IMR-90 (cell line): ENCODE measurements at regions not wholly inside any gene's neighbourhood (a gene's known extent, or its start where the extent isn't known, plus 50 kb on each side); places are given as distances from the start of the nearest gene placed in this dataset.

Source experiments
- ATAC-seq: fragments of 200-7000 bp; cut with Tn5 transposase; 2 replicates; pipeline ENCODE4 v1.9.1; 2020; ENCODE audit warnings: low read depth, mild to moderate bottlenecking, moderate library complexity
- BruUV-seq: library from RNA; stranded (reverse); fragments of 400-500 nt; replicated peaks from 2 replicates; lab custom pipeline; 2021; lab: Mats Ljungman, UMichigan
- CTCF ChIA-PET: fragments of 300-600 bp; formaldehyde crosslinking; extraction: SDS; loops from one replicate; lab custom pipeline; 2021; ENCODE audit warnings: antibody characterized with exemption; lab: Yijun Ruan, JAX
- POLR2A ChIA-PET: fragments of 300-600 bp; sonication (Branson Sonifier 250); formaldehyde crosslinking; loops from one replicate; lab custom pipeline; 2022; ENCODE audit warnings: antibody characterized with exemption; ENCODE audit not compliant: unreplicated experiment; lab: Charles Lee
- DNase-seq: peaks from one replicate; pipeline ENCODE4 v3.0.0; 2013
- H2AFZ ChIP-seq: replicated peaks from 2 replicates; pipeline ENCODE3; 2013; ENCODE audit warnings: low read length, mild to moderate bottlenecking; ENCODE audit not compliant: poor library complexity
- H2AK5ac ChIP-seq: 2 replicates; pipeline ENCODE4 v1.6.1; 2013; ENCODE audit warnings: low read depth, low read length, inconsistent platforms
- H2AK9ac ChIP-seq: replicated peaks from 2 replicates; pipeline ENCODE3; 2013; ENCODE audit warnings: mild to moderate bottlenecking, low read depth, low read length, moderate library complexity; ENCODE audit not compliant: poor library complexity
- H2BK120ac ChIP-seq: 2 replicates; pipeline ENCODE4 v1.6.1; 2013; ENCODE audit warnings: low read depth, low read length, inconsistent platforms
- H2BK15ac ChIP-seq: 3 replicates; pipeline ENCODE4 v1.6.1; 2013; ENCODE audit warnings: low read depth, low read length, inconsistent platforms
- H2BK20ac ChIP-seq: 2 replicates; pipeline ENCODE4 v1.6.1; 2013; ENCODE audit warnings: low read depth, mild to moderate bottlenecking, inconsistent platforms, low read length, moderate library complexity
- H2BK5ac ChIP-seq: 2 replicates; pipeline ENCODE4 v1.6.1; 2013; ENCODE audit warnings: mild to moderate bottlenecking, low read depth, low read length, inconsistent platforms; ENCODE audit not compliant: poor library complexity, severe bottlenecking
- H3K14ac ChIP-seq: replicated peaks from 2 replicates; pipeline ENCODE4 v1.6.1; 2013; ENCODE audit warnings: low read depth, low read length, inconsistent platforms
- H3K18ac ChIP-seq: 2 replicates; pipeline ENCODE4 v1.6.1; 2013; ENCODE audit warnings: low read depth, low read length, control low read depth
- H3K23ac ChIP-seq: 2 replicates; pipeline ENCODE4 v1.6.1; 2013; ENCODE audit warnings: low read depth, low read length, inconsistent platforms
- H3K27ac ChIP-seq: 2 replicates; pipeline ENCODE4 v1.5.1; 2013; ENCODE audit warnings: mild to moderate bottlenecking, control low read depth, low read length; ENCODE audit not compliant: insufficient read depth
- H3K27me3 ChIP-seq: 2 replicates; pipeline ENCODE4 v1.6.1; 2013; ENCODE audit warnings: low read length; ENCODE audit not compliant: control insufficient read depth, insufficient read depth
- H3K36me3 ChIP-seq: 2 replicates; pipeline ENCODE4 v1.6.1; 2013; ENCODE audit warnings: low read length, mixed read lengths; ENCODE audit not compliant: control insufficient read depth, insufficient read depth
- H3K4ac ChIP-seq: 2 replicates; pipeline ENCODE4 v1.6.1; 2013; ENCODE audit warnings: low read depth, low read length, inconsistent platforms
- H3K4me1 ChIP-seq: 2 replicates; pipeline ENCODE4 v1.6.1; 2013; ENCODE audit warnings: low read length, mixed read lengths; ENCODE audit not compliant: control insufficient read depth, insufficient read depth
- H3K4me2 ChIP-seq: 2 replicates; pipeline ENCODE4 v1.6.1; 2013; ENCODE audit warnings: low read depth, mild to moderate bottlenecking, control low read depth, low read length, moderate library complexity
- H3K4me3 ChIP-seq: 2 replicates; pipeline ENCODE4 v1.5.1; 2013; ENCODE audit warnings: low read depth, mild to moderate bottlenecking, control low read depth, low read length, moderate library complexity; ENCODE audit not compliant: insufficient read depth
- H3K56ac ChIP-seq: 2 replicates; pipeline ENCODE4 v1.6.1; 2013; ENCODE audit warnings: low read length, inconsistent platforms; ENCODE audit not compliant: insufficient read depth; ENCODE audit errors: extremely low read depth
- H3K79me1 ChIP-seq, 2 experiments: 2 replicates each; pipeline ENCODE4 v1.6.1; 2013; ENCODE audit warnings: low read length in 2 of 2, inconsistent platforms in 1 of 2, low read depth in 1 of 2
- H3K9ac ChIP-seq: 2 replicates; pipeline ENCODE4 v1.6.1; 2013; ENCODE audit warnings: low read depth, low read length, control low read depth
- H3K9me1 ChIP-seq: 2 replicates; pipeline ENCODE4 v1.6.1; 2013; ENCODE audit warnings: low read length, inconsistent platforms; ENCODE audit not compliant: insufficient read depth
- H3K9me3 ChIP-seq: 2 replicates; pipeline ENCODE4 v1.6.1; 2013; ENCODE audit warnings: low read length; ENCODE audit not compliant: control insufficient read depth, insufficient read depth
- H4K20me1 ChIP-seq: 2 replicates; pipeline ENCODE4 v1.6.1; 2013; ENCODE audit warnings: low read length, inconsistent platforms; ENCODE audit not compliant: insufficient read depth
- H4K5ac ChIP-seq: 2 replicates; pipeline ENCODE4 v1.6.1; 2013; ENCODE audit warnings: mild to moderate bottlenecking, low read depth, low read length, control low read depth
- H4K8ac ChIP-seq, 2 experiments: 2 replicates each; pipeline ENCODE4 v1.6.1; 2013; ENCODE audit warnings: low read depth in 2 of 2, low read length in 2 of 2, control low read depth in 1 of 2, inconsistent platforms in 1 of 2
- H4K91ac ChIP-seq: 2 replicates; pipeline ENCODE4 v1.6.1; 2013; ENCODE audit warnings: low read depth, low read length, inconsistent platforms; ENCODE audit not compliant: insufficient read depth
- BHLHE40 ChIP-seq: fragments of 150-350 bp; IDR thresholded peaks from 2 replicates; pipeline ENCODE4 v1.6.1; 2016; ENCODE audit warnings: mild to moderate bottlenecking, low read depth, low read length
- CEBPB ChIP-seq: IDR thresholded peaks from 2 replicates; pipeline ENCODE4 v1.6.1; 2012; ENCODE audit warnings: low read depth, low read length, improper control_type of control experiment
- FOS ChIP-seq: fragments of 150-350 bp; IDR thresholded peaks from 2 replicates; pipeline ENCODE4 v1.6.1; 2016; ENCODE audit warnings: low read depth, low read length
- MAFK ChIP-seq: IDR thresholded peaks from 2 replicates; pipeline ENCODE4 v1.6.1; 2012; ENCODE audit warnings: low read depth, low read length, improper control_type of control experiment
- NFE2L2 ChIP-seq: fragments of 150-350 bp; IDR thresholded peaks from 2 replicates; pipeline ENCODE4 v1.6.1; 2016; ENCODE audit warnings: low read depth, mild to moderate bottlenecking, low read length
- POLR2A ChIP-seq: IDR thresholded peaks from 2 replicates; pipeline ENCODE4 v1.6.1; 2012; ENCODE audit warnings: mild to moderate bottlenecking, low read depth, low read length
- RCOR1 ChIP-seq: IDR thresholded peaks from 2 replicates; pipeline ENCODE4 v1.6.1; 2012; ENCODE audit warnings: mild to moderate bottlenecking, low read length, improper control_type of control experiment; ENCODE audit not compliant: insufficient replicate concordance
- RFX5 ChIP-seq: IDR thresholded peaks from 2 replicates; pipeline ENCODE4 v1.8.0; 2012; ENCODE audit warnings: low read depth, mild to moderate bottlenecking, low read length, moderate library complexity
- WGBS, 2 experiments: methylation state at CpG; one replicate each; pipeline versions ENCODE4 v1.1.5 to v1.1.7; 2013; ENCODE audit warnings: missing lambda C conversion rate in 2 of 2; ENCODE audit not compliant: insufficient read length in 1 of 2; ENCODE audit errors: extremely low coverage in 2 of 2; 5-methylcytosine and 5-hydroxymethylcytosine counted together
- dilution Hi-C: fragments of 300-500 bp; cut with HindIII; formaldehyde crosslinking; loops from one replicate; pipeline ENCODE4 v1.14.3; 2018; ENCODE audit warnings: low sequenced_read_pairs; ENCODE audit not compliant: unreplicated experiment
- in situ Hi-C: fragments of 300-500 bp; cut with MboI; formaldehyde crosslinking; loops from 3 replicates; pipeline ENCODE4 v1.14.3; 2019; ENCODE audit warnings: low sequenced_read_pairs, inconsistent platforms, mixed read lengths
- intact Hi-C: fragments of 100-400 bp; cut with micrococcal nuclease; formaldehyde crosslinking; loops from 2 replicates; pipeline ENCODE4 v1.10.0; 2022
- TF ChIP-seq, protein P1 (sequence below): fragments of 150-350 bp; IDR thresholded peaks from 2 replicates; pipeline ENCODE4 v1.6.1; 2017; ENCODE audit warnings: mild to moderate bottlenecking, antibody characterized with exemption, low read length, low read depth
- TF ChIP-seq, protein P2 (sequence below): fragments of 150-350 bp; IDR thresholded peaks from 2 replicates; pipeline ENCODE4 v1.6.1; 2016; ENCODE audit warnings: low read depth, mild to moderate bottlenecking, low read length, moderate library complexity, borderline replicate concordance
- TF ChIP-seq, protein P3 (sequence below): conservative IDR thresholded peaks from 2 replicates; pipeline ENCODE4 v1.5.1; 2012; ENCODE audit warnings: mild to moderate bottlenecking, low read depth, low read length, improper control_type of control experiment

DNA sequence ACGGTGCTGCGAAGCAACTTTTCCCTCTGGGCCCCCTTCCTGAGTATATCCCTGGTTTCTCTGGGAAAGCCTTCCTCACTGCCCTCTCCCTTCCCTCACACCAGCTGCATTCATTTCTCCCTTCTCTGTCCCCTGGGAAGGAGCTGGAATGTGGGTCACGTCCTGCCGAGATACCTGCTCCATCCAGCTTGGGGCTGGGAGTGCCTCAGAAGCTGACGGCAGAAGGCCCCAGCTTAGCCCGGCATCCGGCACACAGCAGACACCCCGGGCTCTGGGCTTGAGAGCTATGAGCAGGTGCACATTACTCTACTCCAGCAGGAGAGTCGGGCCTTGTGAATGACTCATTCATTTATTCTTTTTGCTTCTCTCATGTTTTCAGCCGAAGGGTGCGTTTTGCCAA is 170.6 kb downstream of the TEX29 start:
- no peak overlapping the region for H3K18ac ChIP-seq
- no TSS peak for BruUV-seq
- H3K56ac ChIP-seq, result no peak overlapping the region
- TF ChIP-seq, protein P1, sequence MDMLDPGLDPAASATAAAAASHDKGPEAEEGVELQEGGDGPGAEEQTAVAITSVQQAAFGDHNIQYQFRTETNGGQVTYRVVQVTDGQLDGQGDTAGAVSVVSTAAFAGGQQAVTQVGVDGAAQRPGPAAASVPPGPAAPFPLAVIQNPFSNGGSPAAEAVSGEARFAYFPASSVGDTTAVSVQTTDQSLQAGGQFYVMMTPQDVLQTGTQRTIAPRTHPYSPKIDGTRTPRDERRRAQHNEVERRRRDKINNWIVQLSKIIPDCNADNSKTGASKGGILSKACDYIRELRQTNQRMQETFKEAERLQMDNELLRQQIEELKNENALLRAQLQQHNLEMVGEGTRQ, result no peak
- no peak for TF ChIP-seq RFX5
- no peak for TF ChIP-seq CEBPB
- no peak for TF ChIP-seq NFE2L2
- TF ChIP-seq RCOR1, result no peak
- TF ChIP-seq, protein P2, sequence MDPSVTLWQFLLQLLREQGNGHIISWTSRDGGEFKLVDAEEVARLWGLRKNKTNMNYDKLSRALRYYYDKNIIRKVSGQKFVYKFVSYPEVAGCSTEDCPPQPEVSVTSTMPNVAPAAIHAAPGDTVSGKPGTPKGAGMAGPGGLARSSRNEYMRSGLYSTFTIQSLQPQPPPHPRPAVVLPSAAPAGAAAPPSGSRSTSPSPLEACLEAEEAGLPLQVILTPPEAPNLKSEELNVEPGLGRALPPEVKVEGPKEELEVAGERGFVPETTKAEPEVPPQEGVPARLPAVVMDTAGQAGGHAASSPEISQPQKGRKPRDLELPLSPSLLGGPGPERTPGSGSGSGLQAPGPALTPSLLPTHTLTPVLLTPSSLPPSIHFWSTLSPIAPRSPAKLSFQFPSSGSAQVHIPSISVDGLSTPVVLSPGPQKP, result no peak
- no peak for TF ChIP-seq BHLHE40
- TF ChIP-seq, protein P3, sequence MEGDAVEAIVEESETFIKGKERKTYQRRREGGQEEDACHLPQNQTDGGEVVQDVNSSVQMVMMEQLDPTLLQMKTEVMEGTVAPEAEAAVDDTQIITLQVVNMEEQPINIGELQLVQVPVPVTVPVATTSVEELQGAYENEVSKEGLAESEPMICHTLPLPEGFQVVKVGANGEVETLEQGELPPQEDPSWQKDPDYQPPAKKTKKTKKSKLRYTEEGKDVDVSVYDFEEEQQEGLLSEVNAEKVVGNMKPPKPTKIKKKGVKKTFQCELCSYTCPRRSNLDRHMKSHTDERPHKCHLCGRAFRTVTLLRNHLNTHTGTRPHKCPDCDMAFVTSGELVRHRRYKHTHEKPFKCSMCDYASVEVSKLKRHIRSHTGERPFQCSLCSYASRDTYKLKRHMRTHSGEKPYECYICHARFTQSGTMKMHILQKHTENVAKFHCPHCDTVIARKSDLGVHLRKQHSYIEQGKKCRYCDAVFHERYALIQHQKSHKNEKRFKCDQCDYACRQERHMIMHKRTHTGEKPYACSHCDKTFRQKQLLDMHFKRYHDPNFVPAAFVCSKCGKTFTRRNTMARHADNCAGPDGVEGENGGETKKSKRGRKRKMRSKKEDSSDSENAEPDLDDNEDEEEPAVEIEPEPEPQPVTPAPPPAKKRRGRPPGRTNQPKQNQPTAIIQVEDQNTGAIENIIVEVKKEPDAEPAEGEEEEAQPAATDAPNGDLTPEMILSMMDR, result no peak
- TF ChIP-seq FOS, result no peak
- TF ChIP-seq POLR2A, result no peak
- no peak for TF ChIP-seq MAFK
- H2AK5ac ChIP-seq, result no peak overlapping the region
- no peak overlapping the region for H2BK120ac ChIP-seq
- no peak overlapping the region for H3K14ac ChIP-seq
- H3K4me3 ChIP-seq, result no peak overlapping the region
- in situ Hi-C loops (no loop called here), dilution Hi-C loops (no loop called here), intact Hi-C loops (no loop called here)
- WGBS, 2 experiments, result 42% methylated on average over 6 of the region's 11 CpGs; no CpG with 5 or more reads in 1 of the 2 experiments
- no peak overlapping the region for H4K8ac ChIP-seq
- no peak overlapping the region for H2BK15ac ChIP-seq
- no peaks in the 10 kb centered on the region for H3K27me3 ChIP-seq
- ChIA-PET CTCF (interaction anchor here (0.8 kb wide), 1 partner anchor 1111 kb away, joined by 5 read pairs; no protein-coding TSS in a partner anchor), POLR2A (no interaction called here)
- H3K9me3 ChIP-seq, result peaks cover 38% of the 10 kb centered on the region
- ATAC-seq (no peak), DNase-seq (no peak)
- no peak overlapping the region for H2AFZ ChIP-seq
- H3K4me2 ChIP-seq, result no peak overlapping the region
- no peaks in the 10 kb centered on the region for H3K9me1 ChIP-seq
- H3K23ac ChIP-seq, result no peak overlapping the region
- no peak overlapping the region for H2AK9ac ChIP-seq
- H3K9ac ChIP-seq, result no peak overlapping the region
- no peaks in the 10 kb centered on the region for H3K36me3 ChIP-seq
- H2BK20ac ChIP-seq, result no peak overlapping the region
- no peaks in the 10 kb centered on the region for H4K20me1 ChIP-seq
- H3K4ac ChIP-seq, result no peak overlapping the region
- H3K27ac ChIP-seq, result no peak overlapping the region
- H4K91ac ChIP-seq, result no peak overlapping the region
- H4K5ac ChIP-seq, result no peak overlapping the region
- no peaks in the 10 kb centered on the region for H3K4me1 ChIP-seq
- H3K79me1 ChIP-seq, result no peaks in the 10 kb centered on the region
- no peak overlapping the region for H2BK5ac ChIP-seq
